Suprapubic skin (tissue), 4 donors: ENCODE measurements at regions not wholly inside any gene's neighbourhood (a gene's known extent, or its start where the extent isn't known, plus 50 kb on each side); places are given as distances from the start of the nearest gene placed in this dataset.
"Not testable (repeated sequence)": the region's sequence is repeated elsewhere in the genome, so short reads cannot be mapped to it uniquely, and the experiment has no call there.

Source experiments
- DNase-seq, 2 donors: peaks; one replicate each; pipeline ENCODE4 v3.0.0-alpha.2; 2019; ENCODE audit warnings: low spot score in 2 of 2
- H3K27ac ChIP-seq: fragments of 200-600 bp; sonication (generic); one replicate; pipeline ENCODE4 v1.5.1; 2019
- H3K27me3 ChIP-seq: fragments of 200-600 bp; sonication (generic); one replicate; pipeline ENCODE4 v1.5.1; 2019
- H3K36me3 ChIP-seq: fragments of 200-600 bp; sonication (generic); one replicate; pipeline ENCODE4 v1.5.1; 2019
- H3K4me1 ChIP-seq: fragments of 200-600 bp; sonication (generic); one replicate; pipeline ENCODE4 v1.5.1; 2019
- H3K4me3 ChIP-seq: fragments of 200-600 bp; sonication (generic); one replicate; pipeline ENCODE4 v1.5.1; 2019; ENCODE audit warnings: mild to moderate bottlenecking
- H3K9me3 ChIP-seq: fragments of 200-600 bp; sonication (generic); one replicate; pipeline ENCODE4 v1.5.1; 2019
- EP300 ChIP-seq: sonication (generic); formaldehyde crosslinking; IDR thresholded peaks from one replicate; pipeline ENCODE4 v1.6.1; 2017; ENCODE audit warnings: antibody characterized with exemption
- POLR2A ChIP-seq, 2 donors: fragments of 450-650 bp; IDR thresholded peaks; one replicate each; pipeline ENCODE4 v1.6.1; 2017; ENCODE audit warnings: antibody characterized with exemption in 2 of 2, mild to moderate bottlenecking in 2 of 2, moderate library complexity in 2 of 2
- POLR2AphosphoS5 ChIP-seq, 3 donors: sonication (generic); formaldehyde crosslinking; IDR thresholded peaks; one replicate each; pipeline ENCODE4 v1.6.1; 2017; ENCODE audit warnings: antibody characterized with exemption in 3 of 3
- WGBS: methylation state at CpG from one replicate; pipeline ENCODE4 v1.1.5; 2018; 5-methylcytosine and 5-hydroxymethylcytosine counted together
- TF ChIP-seq, protein P1 (sequence below), 2 donors: fragments of 200-600 bp in 1 of 2; fragments of 450-650 bp in 1 of 2; sonication (generic) in 1 of 2; IDR thresholded peaks; one replicate each; pipeline ENCODE4 v1.5.1; 2016 to 2019; ENCODE audit warnings: antibody characterized with exemption in 2 of 2, mild to moderate bottlenecking in 1 of 2, moderate library complexity in 1 of 2

- Histone ChIP-seq H3K4me1 (no peaks in the 10 kb centered on the region), H3K9me3 (peaks cover 11% of the 10 kb centered on the region), H3K27ac (no peak overlapping the region), H3K27me3 (no peaks in the 10 kb centered on the region), H3K4me3 (no peak overlapping the region), H3K36me3 (no peaks in the 10 kb centered on the region)
- 91% methylated on average over 1 of the region's 1 CpG for WGBS
- DNase-seq: no peak
- TF ChIP-seq, protein P1, sequence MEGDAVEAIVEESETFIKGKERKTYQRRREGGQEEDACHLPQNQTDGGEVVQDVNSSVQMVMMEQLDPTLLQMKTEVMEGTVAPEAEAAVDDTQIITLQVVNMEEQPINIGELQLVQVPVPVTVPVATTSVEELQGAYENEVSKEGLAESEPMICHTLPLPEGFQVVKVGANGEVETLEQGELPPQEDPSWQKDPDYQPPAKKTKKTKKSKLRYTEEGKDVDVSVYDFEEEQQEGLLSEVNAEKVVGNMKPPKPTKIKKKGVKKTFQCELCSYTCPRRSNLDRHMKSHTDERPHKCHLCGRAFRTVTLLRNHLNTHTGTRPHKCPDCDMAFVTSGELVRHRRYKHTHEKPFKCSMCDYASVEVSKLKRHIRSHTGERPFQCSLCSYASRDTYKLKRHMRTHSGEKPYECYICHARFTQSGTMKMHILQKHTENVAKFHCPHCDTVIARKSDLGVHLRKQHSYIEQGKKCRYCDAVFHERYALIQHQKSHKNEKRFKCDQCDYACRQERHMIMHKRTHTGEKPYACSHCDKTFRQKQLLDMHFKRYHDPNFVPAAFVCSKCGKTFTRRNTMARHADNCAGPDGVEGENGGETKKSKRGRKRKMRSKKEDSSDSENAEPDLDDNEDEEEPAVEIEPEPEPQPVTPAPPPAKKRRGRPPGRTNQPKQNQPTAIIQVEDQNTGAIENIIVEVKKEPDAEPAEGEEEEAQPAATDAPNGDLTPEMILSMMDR (IDR thresholded peaks at IDR 0.05): no peak
- TF ChIP-seq POLR2A (IDR thresholded peaks at IDR 0.05) (no peak), POLR2AphosphoS5 (IDR thresholded peaks at IDR 0.05) (no peak), EP300 (no peak)
Measured at GRCh38 chr17:22128723-22129122, 436.4 kb downstream of the KCNJ18 start.

GRCh38 chr17:22129920-22130319, 437.6 kb downstream of the KCNJ18 start:
- H3K27me3 ChIP-seq, H3K27ac ChIP-seq, H3K36me3 ChIP-seq, H3K9me3 ChIP-seq, H3K4me3 ChIP-seq, DNase-seq, H3K4me1 ChIP-seq: not testable (repeated sequence)
- 45% methylated on average over 5 of the region's 5 CpGs for WGBS

DNA sequence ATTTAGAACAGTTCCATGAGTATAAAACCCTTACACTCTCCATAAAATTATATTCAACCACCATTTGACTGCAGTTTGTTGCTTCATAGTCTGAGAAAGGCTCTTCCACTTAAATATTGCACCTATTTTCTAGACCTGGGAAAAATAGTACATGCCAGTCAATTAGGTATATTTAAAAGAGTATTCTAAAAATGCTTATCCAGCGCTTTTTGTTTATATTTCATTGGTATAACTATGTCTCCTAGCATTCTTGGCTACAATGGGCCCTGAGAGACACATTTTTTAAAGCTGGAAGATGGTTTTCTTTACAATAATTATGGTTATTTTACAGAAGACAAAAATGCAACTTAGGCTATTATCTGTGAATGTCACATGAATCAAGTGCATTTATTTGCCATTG, 439.4 kb downstream of the KCNJ18 start:
- H3K4me3 ChIP-seq: no peak overlapping the region
- 13% methylated on average over 1 of the region's 1 CpG for WGBS
- H3K27me3 ChIP-seq: no peaks in the 10 kb centered on the region
- no peak for DNase-seq
- peaks cover 9% of the 10 kb centered on the region for H3K9me3 ChIP-seq
- no peaks in the 10 kb centered on the region for H3K4me1 ChIP-seq
- TF ChIP-seq POLR2AphosphoS5 (IDR thresholded peaks at IDR 0.05): no peak
- H3K27ac ChIP-seq: no peak overlapping the region
- H3K36me3 ChIP-seq: no peaks in the 10 kb centered on the region

- no peak for DNase-seq
- Histone ChIP-seq H3K9me3 (no peaks in the 10 kb centered on the region), H3K4me3 (no peak overlapping the region), H3K4me1 (no peaks in the 10 kb centered on the region), H3K27me3 (no peaks in the 10 kb centered on the region), H3K27ac (no peak overlapping the region), H3K36me3 (no peaks in the 10 kb centered on the region)
- 17% methylated on average over 2 of the region's 2 CpGs for WGBS
- TF ChIP-seq, protein P1 (IDR thresholded peaks at IDR 0.05): no peak
- TF ChIP-seq POLR2A (IDR thresholded peaks at IDR 0.05) (no peak), POLR2AphosphoS5 (IDR thresholded peaks at IDR 0.05) (no peak)
Measured at GRCh38 chr17:22138861-22139469, 446.6 kb downstream of the KCNJ18 start.

GRCh38 chr17:22142091-22142490, 449.8 kb downstream of the KCNJ18 start:
- H3K4me1 ChIP-seq: no peaks in the 10 kb centered on the region
- H3K27me3 ChIP-seq: no peaks in the 10 kb centered on the region
- WGBS: 58% methylated on average over 10 of the region's 10 CpGs
- no peak overlapping the region for H3K4me3 ChIP-seq
- H3K27ac ChIP-seq: no peak overlapping the region
- no peaks in the 10 kb centered on the region for H3K36me3 ChIP-seq
- no peak for DNase-seq
- TF ChIP-seq EP300 (no peak), POLR2A (IDR thresholded peaks at IDR 0.05) (no peak), POLR2AphosphoS5 (IDR thresholded peaks at IDR 0.05) (no peak)
- TF ChIP-seq, protein P1 (IDR thresholded peaks at IDR 0.05): no peak
- peaks cover 16% of the 10 kb centered on the region for H3K9me3 ChIP-seq

DNA sequence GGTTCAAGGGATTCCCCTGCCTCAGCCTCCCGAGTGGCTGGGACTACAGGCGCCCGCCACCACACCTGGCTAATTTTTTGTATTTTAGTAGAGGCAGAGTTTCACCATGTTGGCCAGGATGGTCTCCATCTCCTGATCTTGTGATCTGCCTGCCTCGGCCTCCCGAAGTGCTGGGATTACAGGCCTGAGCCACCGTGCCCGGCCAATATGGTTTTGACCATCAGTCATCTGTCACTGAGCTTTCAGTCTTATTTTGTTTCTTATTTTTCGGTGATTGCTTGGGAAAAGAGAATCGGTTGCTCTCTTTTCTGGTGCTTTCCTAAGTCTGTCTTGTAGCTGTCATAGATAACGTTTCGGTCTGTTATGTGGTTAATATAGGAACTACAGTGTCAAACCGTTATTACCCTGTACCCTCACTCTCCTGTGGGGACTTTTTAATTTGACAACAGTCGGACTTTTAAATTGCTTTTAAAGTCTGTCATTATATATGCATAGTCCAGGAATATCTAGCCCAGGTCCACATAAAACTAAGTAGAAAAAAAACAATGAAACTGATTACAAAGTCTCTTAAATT, 453.4 kb downstream of the KCNJ18 start:
- Histone ChIP-seq H3K9me3 (peaks cover 17% of the 10 kb centered on the region), H3K27me3 (no peaks in the 10 kb centered on the region), H3K4me3 (no peak overlapping the region), H3K4me1 (no peaks in the 10 kb centered on the region), H3K27ac (no peak overlapping the region), H3K36me3 (no peaks in the 10 kb centered on the region)
- TF ChIP-seq EP300 (no peak), POLR2AphosphoS5 (IDR thresholded peaks at IDR 0.05) (no peak), POLR2A (IDR thresholded peaks at IDR 0.05) (no peak)
- TF ChIP-seq, protein P1 (IDR thresholded peaks at IDR 0.05): no peak
- 68% methylated on average over 13 of the region's 13 CpGs for WGBS
- DNase-seq: no peak
